PFSK-1 (cell line): ENCODE measurements at regions not wholly inside any gene's neighbourhood (a gene's known extent, or its start where the extent isn't known, plus 50 kb on each side); places are given as distances from the start of the nearest gene placed in this dataset.

ENCODE experiments used
- FOXP2 ChIP-seq: optimal IDR thresholded peaks from 2 replicates; pipeline ENCODE3; 2011; ENCODE audit warnings: borderline replicate concordance, control low read depth, inconsistent platforms; ENCODE audit not compliant: insufficient read depth; ENCODE audit errors: extremely low read length, extremely low read depth
- POLR2AphosphoS5 ChIP-seq: IDR thresholded peaks from 2 replicates; pipeline ENCODE4 v1.6.1; 2012; ENCODE audit warnings: low read depth, mild to moderate bottlenecking, control low read depth, low read length, moderate library complexity
- REST ChIP-seq, 2 experiments: IDR thresholded peaks; 2 replicates each; pipeline versions ENCODE4 v1.6.1 to v1.8.0; 2011 to 2012; ENCODE audit warnings: low read depth in 2 of 2, low read length in 2 of 2, control low read depth in 1 of 2, inconsistent platforms in 1 of 2, mild to moderate bottlenecking in 1 of 2, moderate library complexity in 1 of 2; ENCODE audit not compliant: insufficient read depth in 1 of 2
- SIN3A ChIP-seq: IDR thresholded peaks from 2 replicates; pipeline ENCODE4 v1.6.1; 2012; ENCODE audit warnings: mild to moderate bottlenecking, low read length, moderate library complexity, borderline replicate concordance; ENCODE audit not compliant: insufficient read depth
- TAF1 ChIP-seq: IDR thresholded peaks from 2 replicates; pipeline ENCODE4 v1.6.1; 2012; ENCODE audit warnings: low read length, control low read depth, borderline replicate concordance; ENCODE audit not compliant: insufficient read depth

GRCh38 chr1:60162936-60163335 is 89.4 kb upstream of the C1orf87 start:
- TF ChIP-seq FOXP2, result no peak
- TF ChIP-seq TAF1, result no peak
- TF ChIP-seq REST (IDR thresholded peaks at IDR 0.05; ENCODE audit: insufficient read depth in 1 of 2, low read depth in 2 of 2, low read length in 2 of 2), result no peak
- no peak for TF ChIP-seq SIN3A
- TF ChIP-seq POLR2AphosphoS5, result no peak

GRCh38 chr1:60160141-60160540 is 86.6 kb upstream of the C1orf87 start:
- TF ChIP-seq POLR2AphosphoS5 (no peak), SIN3A (no peak), REST (IDR thresholded peaks at IDR 0.05; ENCODE audit: insufficient read depth in 1 of 2, low read depth in 2 of 2, low read length in 2 of 2) (no peak), TAF1 (no peak)

- TF ChIP-seq FOXP2 (no peak), SIN3A (no peak), POLR2AphosphoS5 (no peak), REST (IDR thresholded peaks at IDR 0.05; ENCODE audit: insufficient read depth in 1 of 2, low read depth in 2 of 2, low read length in 2 of 2) (no peak), TAF1 (no peak)
Measured at GRCh38 chr1:60156371-60156770, 82.8 kb upstream of the C1orf87 start.

GRCh38 chr1:60153961-60154360 is 80.4 kb upstream of the C1orf87 start:
- TF ChIP-seq POLR2AphosphoS5 (no peak), TAF1 (no peak), SIN3A (no peak), REST (IDR thresholded peaks at IDR 0.05; ENCODE audit: insufficient read depth in 1 of 2, low read depth in 2 of 2, low read length in 2 of 2) (no peak), FOXP2 (no peak)

- no peak for TF ChIP-seq TAF1
- TF ChIP-seq SIN3A, result no peak
- TF ChIP-seq REST (IDR thresholded peaks at IDR 0.05; ENCODE audit: insufficient read depth in 1 of 2, low read depth in 2 of 2, low read length in 2 of 2), result no peak
- TF ChIP-seq POLR2AphosphoS5, result no peak
- TF ChIP-seq FOXP2, result no peak
Measured at GRCh38 chr1:60152891-60153290, 79.3 kb upstream of the C1orf87 start.
